ENCODE measurements at regions not wholly inside any gene's neighbourhood (a gene's known extent, or its start where the extent isn't known, plus 50 kb on each side); places are given as distances from the start of the nearest gene placed in this dataset.

DNA sequence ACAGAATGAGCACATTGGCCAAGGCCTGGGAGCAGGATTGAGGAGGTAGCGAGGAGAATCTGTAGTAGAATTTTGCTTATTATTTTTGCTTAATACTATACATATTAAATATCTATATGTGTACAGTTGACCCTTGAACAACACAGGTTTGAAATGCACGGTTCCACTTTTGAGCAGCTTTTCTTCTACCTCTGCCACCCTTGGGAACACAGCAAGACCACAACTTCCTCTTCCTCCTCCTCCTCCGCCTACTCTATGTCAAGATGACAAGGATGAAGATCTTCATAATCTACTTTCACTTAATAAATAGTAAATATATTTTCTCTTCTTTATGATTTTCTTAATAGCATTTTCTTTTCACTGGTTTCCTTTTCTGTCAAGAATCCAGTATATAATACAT is 541.4 kb downstream of the KCTD16 start:
- TF ChIP-seq SIN3A (IDR thresholded peaks at IDR 0.05; ENCODE audit: borderline replicate concordance, insufficient read depth, low read depth, low read length): no peak
- TF ChIP-seq, protein P1, sequence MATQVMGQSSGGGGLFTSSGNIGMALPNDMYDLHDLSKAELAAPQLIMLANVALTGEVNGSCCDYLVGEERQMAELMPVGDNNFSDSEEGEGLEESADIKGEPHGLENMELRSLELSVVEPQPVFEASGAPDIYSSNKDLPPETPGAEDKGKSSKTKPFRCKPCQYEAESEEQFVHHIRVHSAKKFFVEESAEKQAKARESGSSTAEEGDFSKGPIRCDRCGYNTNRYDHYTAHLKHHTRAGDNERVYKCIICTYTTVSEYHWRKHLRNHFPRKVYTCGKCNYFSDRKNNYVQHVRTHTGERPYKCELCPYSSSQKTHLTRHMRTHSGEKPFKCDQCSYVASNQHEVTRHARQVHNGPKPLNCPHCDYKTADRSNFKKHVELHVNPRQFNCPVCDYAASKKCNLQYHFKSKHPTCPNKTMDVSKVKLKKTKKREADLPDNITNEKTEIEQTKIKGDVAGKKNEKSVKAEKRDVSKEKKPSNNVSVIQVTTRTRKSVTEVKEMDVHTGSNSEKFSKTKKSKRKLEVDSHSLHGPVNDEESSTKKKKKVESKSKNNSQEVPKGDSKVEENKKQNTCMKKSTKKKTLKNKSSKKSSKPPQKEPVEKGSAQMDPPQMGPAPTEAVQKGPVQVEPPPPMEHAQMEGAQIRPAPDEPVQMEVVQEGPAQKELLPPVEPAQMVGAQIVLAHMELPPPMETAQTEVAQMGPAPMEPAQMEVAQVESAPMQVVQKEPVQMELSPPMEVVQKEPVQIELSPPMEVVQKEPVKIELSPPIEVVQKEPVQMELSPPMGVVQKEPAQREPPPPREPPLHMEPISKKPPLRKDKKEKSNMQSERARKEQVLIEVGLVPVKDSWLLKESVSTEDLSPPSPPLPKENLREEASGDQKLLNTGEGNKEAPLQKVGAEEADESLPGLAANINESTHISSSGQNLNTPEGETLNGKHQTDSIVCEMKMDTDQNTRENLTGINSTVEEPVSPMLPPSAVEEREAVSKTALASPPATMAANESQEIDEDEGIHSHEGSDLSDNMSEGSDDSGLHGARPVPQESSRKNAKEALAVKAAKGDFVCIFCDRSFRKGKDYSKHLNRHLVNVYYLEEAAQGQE (IDR thresholded peaks at IDR 0.05; ENCODE audit: insufficient read depth in 1 of 2, low read depth in 2 of 2, low read length in 1 of 2): no peak
- TF ChIP-seq, protein P2, sequence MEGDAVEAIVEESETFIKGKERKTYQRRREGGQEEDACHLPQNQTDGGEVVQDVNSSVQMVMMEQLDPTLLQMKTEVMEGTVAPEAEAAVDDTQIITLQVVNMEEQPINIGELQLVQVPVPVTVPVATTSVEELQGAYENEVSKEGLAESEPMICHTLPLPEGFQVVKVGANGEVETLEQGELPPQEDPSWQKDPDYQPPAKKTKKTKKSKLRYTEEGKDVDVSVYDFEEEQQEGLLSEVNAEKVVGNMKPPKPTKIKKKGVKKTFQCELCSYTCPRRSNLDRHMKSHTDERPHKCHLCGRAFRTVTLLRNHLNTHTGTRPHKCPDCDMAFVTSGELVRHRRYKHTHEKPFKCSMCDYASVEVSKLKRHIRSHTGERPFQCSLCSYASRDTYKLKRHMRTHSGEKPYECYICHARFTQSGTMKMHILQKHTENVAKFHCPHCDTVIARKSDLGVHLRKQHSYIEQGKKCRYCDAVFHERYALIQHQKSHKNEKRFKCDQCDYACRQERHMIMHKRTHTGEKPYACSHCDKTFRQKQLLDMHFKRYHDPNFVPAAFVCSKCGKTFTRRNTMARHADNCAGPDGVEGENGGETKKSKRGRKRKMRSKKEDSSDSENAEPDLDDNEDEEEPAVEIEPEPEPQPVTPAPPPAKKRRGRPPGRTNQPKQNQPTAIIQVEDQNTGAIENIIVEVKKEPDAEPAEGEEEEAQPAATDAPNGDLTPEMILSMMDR (IDR thresholded peaks at IDR 0.05): no peak
- no peak for TF ChIP-seq POLR2AphosphoS5 (IDR thresholded peaks at IDR 0.05; ENCODE audit: low read depth, low read length)
